ENCODE measurements at regions not wholly inside any gene's neighbourhood (a gene's known extent, or its start where the extent isn't known, plus 50 kb on each side); places are given as distances from the start of the nearest gene placed in this dataset.

DNA sequence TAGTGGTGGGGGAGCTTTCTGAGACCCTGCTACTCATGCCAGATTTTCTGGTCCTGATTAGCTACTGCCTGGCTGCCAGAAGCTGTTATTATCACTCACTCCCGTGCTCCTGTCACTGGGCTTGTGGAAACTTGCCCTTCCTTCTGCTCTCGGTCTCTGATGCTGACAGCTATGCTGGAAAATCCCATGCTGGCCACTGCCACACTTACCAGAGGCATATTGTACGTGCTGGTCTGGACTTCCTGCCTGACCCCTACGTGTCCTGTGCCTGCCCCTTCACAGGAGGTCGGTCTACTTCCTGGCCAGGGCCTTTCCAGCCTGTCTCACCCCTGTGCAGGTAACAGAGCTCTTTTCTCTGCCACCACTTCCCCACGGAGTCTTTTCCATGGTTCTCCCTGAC is 149.4 kb upstream of the PLEKHG7 start:
- no peak for DNase-seq (ENCODE audit: low spot score)

- peak; percentile 67 for DNase-seq (ENCODE audit: low spot score)
Measured at GRCh38 chr12:92552412-92553108, 150.2 kb upstream of the PLEKHG7 start.

- DNase-seq (ENCODE audit: low spot score): peak; percentile 26
Measured at GRCh38 chr12:92551853-92552397, 150.9 kb upstream of the PLEKHG7 start.

DNA sequence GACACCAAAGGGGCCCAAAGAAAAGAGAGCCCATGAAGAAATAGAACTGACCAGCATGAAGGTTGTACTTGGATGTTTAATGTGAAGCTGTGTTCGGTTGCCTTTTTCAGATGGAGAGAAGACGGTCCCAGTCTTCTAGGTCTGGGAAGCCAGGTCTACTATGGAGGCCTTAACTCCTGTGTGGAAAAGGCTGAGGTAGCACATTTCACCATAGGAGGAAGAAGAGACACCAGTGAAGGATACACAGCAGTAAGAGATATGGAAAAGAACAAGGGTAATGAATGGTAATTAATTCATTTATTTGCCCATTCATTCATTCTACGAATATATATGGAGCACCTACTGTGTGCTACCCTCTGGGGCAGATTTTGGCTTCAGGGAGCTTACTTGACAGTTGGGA is 151.6 kb upstream of the PLEKHG7 start:
- no peak for DNase-seq (ENCODE audit: low spot score)

- no peak for DNase-seq (ENCODE audit: low spot score)
Measured at GRCh38 chr12:92550661-92551060, 152.1 kb upstream of the PLEKHG7 start.

DNA sequence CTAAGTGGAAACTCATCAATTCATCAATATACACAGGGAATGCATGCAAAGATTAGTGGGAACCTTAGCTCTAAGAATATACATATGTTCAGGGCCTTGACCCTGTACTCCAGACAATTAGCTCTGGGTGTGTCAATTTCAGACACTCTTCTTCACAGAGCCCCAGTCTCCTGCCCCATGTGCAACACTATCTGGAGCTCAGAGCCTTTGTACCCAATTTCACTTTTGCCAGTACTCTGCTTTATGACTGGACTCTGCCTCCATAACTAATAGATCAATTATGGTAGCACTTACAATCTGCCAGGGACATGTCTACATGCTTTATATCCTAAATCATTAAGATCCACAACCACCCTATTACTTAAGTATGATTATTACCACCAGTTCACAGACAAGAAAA is 152.5 kb upstream of the PLEKHG7 start:
- no peak for DNase-seq (ENCODE audit: low spot score)

- no peak for DNase-seq (ENCODE audit: low spot score)
Measured at GRCh38 chr12:92549516-92549915, 153.3 kb upstream of the PLEKHG7 start.

- DNase-seq (ENCODE audit: low spot score): no peak
Measured at GRCh38 chr12:92547906-92548305, 154.9 kb upstream of the PLEKHG7 start.

- no peak for DNase-seq (ENCODE audit: low spot score)
Measured at GRCh38 chr12:92547420-92547819, 155.4 kb upstream of the PLEKHG7 start.

DNA sequence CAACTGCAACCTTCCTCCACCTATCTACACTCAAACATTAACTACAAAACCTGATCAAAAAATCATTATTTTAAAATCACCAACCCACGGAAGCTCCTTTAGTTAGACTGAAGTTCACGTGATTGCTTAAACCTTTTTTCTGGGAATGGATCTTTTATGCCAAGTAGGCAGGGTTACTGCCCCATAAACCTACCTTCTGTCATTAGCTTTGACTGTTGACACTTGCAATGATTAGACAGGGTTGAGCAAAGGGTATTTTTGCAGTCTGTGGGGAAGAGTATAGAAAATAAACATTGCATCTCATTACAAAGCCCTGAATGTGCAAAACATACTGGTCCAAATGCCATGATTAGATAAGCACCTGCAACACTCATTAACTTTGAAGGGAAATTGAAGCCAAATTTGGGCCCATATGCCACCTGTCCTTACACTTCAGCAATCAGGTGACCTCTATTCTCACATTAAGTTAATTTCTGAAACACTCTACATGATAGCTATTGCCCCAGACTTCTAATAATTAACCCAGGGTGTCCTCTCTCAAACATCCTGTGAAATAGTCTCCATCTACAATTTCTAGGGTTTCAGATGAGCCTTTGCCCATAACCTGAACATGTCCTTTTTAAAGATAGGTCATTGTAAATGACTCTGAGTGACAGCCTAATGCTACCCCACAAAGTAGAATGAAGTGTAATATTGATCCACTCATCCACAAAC is 156.0 kb upstream of the PLEKHG7 start:
- no peak for DNase-seq (ENCODE audit: low spot score)

DNA sequence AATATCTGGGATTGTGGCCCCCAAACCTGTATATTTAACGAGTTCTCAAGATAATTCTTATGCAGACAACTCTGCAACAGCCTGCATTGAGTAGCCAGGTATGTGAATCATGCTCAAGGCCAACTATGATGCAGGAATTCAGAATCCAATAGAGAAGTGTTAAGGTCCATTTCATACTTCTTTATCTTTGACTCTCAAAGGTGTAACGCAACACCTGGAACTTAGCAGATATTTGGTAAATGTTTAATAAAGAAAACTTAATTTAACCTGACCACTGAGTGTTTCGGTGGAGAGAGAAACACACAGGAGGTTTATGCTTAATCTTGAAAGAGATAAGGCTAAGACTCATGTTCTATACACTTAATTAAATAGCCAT is 156.5 kb upstream of the PLEKHG7 start:
- DNase-seq (ENCODE audit: low spot score): no peak

DNA sequence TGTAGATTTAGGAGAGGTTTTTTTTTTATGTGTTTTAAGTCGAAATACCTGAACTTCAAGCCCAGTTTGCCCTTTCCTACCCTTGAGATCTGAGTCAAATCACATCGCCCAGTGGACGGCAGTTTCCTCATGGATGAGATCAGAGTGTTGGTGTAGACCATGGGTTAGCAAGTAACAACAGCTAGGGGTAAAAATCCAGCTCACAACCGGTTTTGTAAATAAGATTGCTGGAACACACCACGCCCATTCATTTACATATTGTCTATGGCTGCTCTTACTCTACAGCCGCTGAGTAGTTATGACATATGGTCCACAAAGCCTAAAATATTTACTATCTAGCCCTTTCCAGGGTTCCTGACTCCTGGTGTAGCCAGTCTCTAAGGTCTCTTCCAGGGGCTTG is 158.5 kb upstream of the PLEKHG7 start:
- DNase-seq (ENCODE audit: low spot score): no peak

- DNase-seq (ENCODE audit: low spot score): no peak
Measured at GRCh38 chr12:92543840-92544239, 158.9 kb upstream of the PLEKHG7 start.

DNA sequence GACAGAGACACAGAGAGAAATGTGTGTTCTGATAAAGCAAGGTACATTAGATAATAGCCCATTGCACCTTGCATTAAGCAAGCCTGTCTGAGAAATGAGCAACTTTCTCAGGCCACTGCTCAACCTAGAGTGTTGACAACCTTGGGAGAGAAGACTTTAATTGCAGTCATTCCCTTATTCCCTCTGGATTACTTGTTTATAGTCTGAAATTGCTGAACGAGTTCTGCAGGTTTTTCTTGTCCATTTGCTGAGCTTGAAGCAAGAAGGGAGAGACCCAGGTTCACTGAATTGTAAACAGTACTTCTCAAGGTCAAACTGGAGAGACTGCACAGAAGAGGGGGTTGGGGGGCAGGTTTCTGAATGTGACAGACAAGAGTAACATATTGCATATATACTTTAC is 159.4 kb upstream of the PLEKHG7 start:
- peak; percentile 65 for DNase-seq (ENCODE audit: low spot score)

DNA sequence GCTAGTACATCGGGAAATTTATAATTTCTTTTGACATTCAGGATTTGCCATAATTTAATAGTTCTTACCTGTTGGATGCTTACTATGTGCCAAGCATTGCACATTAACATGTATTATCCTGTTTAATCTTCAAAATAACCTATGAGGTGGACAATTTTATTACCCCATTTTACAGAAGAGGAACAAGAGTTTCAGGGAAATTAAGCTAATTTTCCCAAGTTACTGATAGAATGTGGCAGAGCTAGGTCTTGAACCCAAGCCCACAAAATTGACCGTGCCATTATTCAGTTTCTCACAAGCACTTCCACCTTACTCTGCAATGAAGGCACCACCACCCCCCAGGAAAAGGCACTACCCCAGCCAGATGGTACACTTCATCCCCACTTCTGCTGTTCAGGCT is 161.1 kb upstream of the PLEKHG7 start:
- DNase-seq (ENCODE audit: low spot score): no peak

DNA sequence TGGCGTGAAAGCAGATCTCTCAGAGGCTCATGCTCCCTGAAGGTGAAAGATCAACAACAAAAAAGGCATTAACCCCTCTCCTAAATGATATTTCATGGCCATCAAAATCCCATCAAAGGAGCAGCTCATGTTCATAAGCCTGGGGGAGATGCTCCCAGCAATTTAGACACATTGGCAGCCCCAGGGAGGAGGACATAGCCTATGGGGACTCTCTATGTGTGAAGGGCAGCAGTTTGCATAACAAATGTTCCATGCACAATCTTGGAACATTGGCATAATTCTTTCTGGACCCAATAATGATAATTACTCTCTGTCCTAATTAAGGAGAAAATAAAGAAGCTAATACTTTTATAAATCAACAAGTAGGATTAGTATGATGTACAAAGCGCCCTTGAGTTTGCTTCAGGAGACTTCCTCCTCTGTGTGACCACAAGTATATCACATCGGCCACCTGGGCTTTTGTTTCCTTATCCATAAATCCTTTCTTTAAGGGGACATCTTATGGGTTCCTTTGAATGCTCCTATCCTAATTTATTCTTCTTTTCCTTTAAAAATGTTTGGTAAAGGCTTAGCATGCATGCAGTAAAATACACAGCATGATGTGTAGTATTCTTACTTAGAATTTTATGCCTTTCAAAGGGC is 161.9 kb upstream of the PLEKHG7 start:
- no peak for DNase-seq (ENCODE audit: low spot score)

DNA sequence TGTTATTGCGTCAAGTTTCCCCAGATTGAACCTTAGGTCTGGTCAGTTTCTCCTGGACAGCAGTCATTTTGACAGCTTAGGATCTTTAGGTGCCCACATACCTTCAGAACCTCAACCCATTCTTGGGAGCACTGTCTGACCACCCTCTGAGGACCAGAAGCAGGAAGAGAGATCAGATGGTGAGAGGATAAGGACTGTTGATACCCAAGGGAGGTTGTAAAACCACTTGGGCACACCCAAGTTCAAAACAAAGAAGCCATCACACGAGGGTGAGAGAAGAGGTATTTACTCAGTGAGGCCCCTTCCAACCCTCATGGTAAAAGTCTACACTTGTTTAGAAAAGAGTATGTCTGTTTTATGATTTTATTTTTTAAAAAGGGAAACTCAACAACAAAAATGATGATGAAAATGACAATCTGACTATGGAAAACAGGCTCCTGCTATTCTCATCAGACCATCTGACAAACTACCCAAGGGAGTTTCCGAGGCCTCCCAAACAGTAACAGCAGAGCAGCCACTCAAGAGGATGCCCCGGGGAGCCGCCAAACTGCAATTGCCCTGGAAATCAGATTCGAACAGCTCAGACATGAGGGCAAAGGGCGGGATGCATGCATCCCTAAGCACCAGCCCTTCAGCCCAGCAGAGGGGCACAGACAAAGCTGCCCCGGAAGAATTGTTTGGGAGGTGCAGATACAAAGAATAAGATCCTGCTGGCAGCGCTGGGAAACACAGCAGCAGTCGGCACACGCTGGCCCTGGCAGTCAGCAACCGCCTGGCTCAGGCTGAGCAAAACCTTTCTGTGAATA is 162.6 kb upstream of the PLEKHG7 start:
- no peak for DNase-seq (ENCODE audit: low spot score)

GRCh38 chr12:92539110-92539749 is 163.6 kb upstream of the PLEKHG7 start:
- peak; percentile 29 for DNase-seq (ENCODE audit: low spot score)

GRCh38 chr12:92537290-92537960 is 165.4 kb upstream of the PLEKHG7 start:
- no peak for DNase-seq (ENCODE audit: low spot score)

DNA sequence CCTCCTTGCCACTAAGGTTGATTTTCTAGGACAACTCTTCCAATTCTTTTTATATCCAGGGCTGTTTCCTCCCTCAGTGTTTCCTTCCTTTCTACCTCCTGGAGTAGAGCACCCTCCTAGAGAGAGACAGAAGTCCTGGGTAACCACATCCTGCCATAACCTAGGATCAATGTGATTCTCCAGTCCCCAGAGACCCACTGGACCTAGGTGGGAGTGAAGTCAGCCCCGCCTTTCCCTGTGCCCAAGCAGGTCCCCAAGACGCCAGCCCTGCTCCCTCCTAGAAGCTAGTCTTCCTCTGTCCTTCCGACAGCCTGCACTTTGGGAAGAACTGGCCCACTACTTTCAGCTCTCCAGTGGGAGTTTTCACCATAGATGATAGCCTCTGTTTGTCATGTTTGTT is 166.8 kb upstream of the PLEKHG7 start:
- DNase-seq (ENCODE audit: low spot score): no peak

DNA sequence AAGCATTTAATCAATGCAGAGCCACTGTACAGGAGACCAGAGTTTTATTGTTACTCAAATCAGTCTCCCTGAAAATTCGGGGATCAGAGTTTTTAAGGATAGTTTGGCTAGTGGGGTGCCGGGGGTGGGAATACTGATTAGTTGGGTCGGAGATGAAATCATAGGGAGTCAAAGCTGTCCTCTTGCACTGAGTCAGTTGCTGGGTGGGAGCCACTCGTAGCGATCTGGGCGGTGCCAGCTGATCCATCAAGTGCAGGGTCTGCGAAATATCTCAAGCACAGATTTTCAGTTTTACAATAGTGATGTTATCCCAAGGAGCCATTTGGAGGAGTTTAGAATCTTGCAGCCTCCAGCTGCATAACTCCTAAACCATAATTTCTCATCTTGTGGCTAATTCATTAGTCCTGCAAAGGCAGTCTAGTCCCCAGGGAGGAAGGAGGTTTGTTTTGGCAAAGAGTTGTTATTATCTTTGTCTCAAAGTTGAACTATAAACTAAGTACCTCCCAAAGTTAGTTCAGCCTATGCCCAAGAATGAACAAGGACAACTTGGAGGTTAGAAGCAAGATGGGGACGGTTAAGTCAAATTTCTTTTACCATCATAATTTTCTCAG is 169.4 kb upstream of the PLEKHG7 start:
- DNase-seq (ENCODE audit: low spot score): no peak

Measured in LoVo (cell line).